ENCODE measurements at regions not wholly inside any gene's neighbourhood (a gene's known extent, or its start where the extent isn't known, plus 50 kb on each side); places are given as distances from the start of the nearest gene placed in this dataset.

DNA sequence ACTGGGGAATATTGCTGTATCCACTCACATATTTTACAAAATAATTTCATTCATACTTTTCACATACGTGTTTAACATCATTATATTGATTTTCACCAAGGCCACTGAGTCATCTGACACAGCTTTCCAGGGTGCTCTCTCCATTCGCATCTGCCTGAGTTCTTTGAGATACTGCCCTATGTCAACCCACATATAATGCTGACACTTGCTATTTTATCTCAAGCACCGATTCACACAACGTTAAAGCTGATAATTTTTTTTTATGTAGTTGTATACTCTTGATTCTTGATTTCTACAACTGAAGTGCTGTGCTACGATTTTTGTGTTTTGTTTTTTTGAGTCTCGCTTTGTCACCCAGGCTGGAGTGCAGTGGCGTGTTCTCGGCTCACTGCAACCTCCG, 249.8 kb upstream of the CDIN1 start:
- Histone ChIP-seq H3K4me1 (ENCODE audit: control insufficient read depth, insufficient read depth, low read length) (no peaks in the 10 kb centered on the region), H3K27me3 (ENCODE audit: control insufficient read depth, insufficient read depth) (no peaks in the 10 kb centered on the region), H3K4me3 (ENCODE audit: low read length) (no peak overlapping the region), H3K9me3 (ENCODE audit: control insufficient read depth, low read length) (no peaks in the 10 kb centered on the region), H3K27ac (ENCODE audit: low read length) (no peak overlapping the region)
- DNase-seq: no peak
- 86% methylated on average over 9 of the region's 9 CpGs for WGBS
- no peak for ATAC-seq
- intact Hi-C loops (cut with DNase I): no loop called here

DNA sequence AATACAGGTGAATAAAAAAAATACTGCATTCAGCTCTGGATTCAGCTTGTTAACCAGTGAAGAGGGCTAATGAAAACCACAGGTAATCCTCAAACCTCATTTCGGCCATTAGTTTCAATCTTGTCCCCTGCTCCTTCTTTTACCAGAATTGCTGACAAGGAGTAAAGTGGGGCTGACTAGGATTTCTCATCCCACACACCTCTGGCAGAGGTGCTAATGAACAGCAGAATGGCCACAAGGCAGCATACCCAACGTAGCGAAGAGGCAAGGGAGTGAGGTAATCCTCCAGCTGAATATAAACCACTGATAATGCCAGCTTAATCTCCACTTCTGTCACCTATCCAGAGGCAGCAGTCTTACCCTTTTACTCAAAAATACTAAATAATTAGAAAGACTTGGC, 248.8 kb upstream of the CDIN1 start:
- H3K4me1 ChIP-seq (ENCODE audit: control insufficient read depth, insufficient read depth, low read length): no peaks in the 10 kb centered on the region
- ATAC-seq (no peak), DNase-seq (no peak)
- H3K4me3 ChIP-seq (ENCODE audit: low read length): no peak overlapping the region
- 68% methylated on average over 3 of the region's 3 CpGs for WGBS
- intact Hi-C loops (cut with DNase I): no loop called here
- no peak overlapping the region for H3K27ac ChIP-seq (ENCODE audit: low read length)
- no peaks in the 10 kb centered on the region for H3K9me3 ChIP-seq (ENCODE audit: control insufficient read depth, low read length)
- no peaks in the 10 kb centered on the region for H3K27me3 ChIP-seq (ENCODE audit: control insufficient read depth, insufficient read depth)

DNA sequence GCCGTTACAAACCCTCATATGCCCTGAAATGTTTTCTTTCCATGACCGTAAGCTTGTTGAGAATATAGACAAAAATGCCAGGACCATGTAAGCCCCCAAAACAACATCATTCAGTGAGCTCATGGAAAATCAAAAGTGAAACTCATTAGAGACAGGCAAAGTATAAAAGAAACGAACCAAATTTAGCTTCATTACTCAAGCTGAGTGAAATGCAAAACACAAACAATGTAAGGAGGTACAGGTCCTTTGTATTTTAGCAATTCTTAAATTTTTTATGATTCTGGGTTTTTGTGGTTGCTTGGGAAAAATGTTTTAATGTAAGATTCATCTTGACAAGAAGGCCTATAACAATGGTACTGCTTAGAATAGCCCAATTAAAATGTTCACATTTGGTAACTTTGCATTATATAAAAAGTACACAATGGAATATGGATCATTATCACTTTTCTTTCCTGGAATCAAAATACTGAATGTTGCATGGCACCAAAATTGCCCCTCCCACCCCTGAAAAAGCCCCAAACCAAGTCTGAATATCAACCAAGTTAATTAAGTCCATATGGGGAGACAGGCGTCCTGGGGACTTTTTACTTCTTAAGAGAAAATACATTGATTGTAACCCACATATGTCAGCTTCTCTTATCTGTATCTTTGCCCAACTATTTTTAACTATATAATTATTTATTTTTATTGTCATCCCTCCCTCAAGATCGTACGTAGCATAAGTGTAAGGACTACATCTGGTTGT, 247.7 kb upstream of the CDIN1 start:
- no peaks in the 10 kb centered on the region for H3K27me3 ChIP-seq (ENCODE audit: control insufficient read depth, insufficient read depth)
- no peak overlapping the region for H3K27ac ChIP-seq (ENCODE audit: low read length)
- no peaks in the 10 kb centered on the region for H3K4me1 ChIP-seq (ENCODE audit: control insufficient read depth, insufficient read depth, low read length)
- ATAC-seq: no peak
- H3K9me3 ChIP-seq (ENCODE audit: control insufficient read depth, low read length): no peaks in the 10 kb centered on the region
- 72% methylated on average over 6 of the region's 6 CpGs for WGBS
- intact Hi-C loops (cut with DNase I): no loop called here
- peak overlapping the region; percentile 16 for H3K4me3 ChIP-seq (ENCODE audit: low read length)
- no peak for DNase-seq

- H3K9me3 ChIP-seq (ENCODE audit: control insufficient read depth, low read length): no peaks in the 10 kb centered on the region
- H3K27ac ChIP-seq (ENCODE audit: low read length): no peak overlapping the region
- no peak overlapping the region for H3K4me3 ChIP-seq (ENCODE audit: low read length)
- ATAC-seq: no peak
- WGBS: 75% methylated on average over 2 of the region's 2 CpGs
- H3K27me3 ChIP-seq (ENCODE audit: control insufficient read depth, insufficient read depth): no peaks in the 10 kb centered on the region
- H3K4me1 ChIP-seq (ENCODE audit: control insufficient read depth, insufficient read depth, low read length): no peaks in the 10 kb centered on the region
- intact Hi-C loops (cut with DNase I): no loop called here
- no peak for DNase-seq
Observed at GRCh38 chr15:36332301-36332700, 247.1 kb upstream of the CDIN1 start.

DNA sequence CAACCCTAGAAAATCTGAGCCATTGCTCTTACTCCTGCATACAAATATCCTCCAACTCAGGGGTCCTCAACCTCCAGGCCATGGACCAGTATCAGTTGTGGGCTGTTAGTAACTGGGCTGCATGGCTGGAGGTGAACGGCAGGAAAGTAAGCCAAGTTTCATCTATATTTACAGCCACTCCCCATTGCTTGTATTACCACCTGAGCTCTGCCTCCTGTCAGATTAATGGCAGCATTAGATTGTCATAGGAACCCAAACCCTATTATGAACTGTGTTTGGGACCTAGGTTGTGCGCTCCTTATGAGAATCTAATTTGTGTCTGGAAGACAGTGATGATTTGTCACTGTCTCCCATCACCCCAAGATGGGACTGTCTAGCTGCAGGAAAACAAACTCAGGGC, 246.5 kb upstream of the CDIN1 start:
- no peaks in the 10 kb centered on the region for H3K4me1 ChIP-seq (ENCODE audit: control insufficient read depth, insufficient read depth, low read length)
- ATAC-seq (no peak), DNase-seq (no peak)
- H3K27me3 ChIP-seq (ENCODE audit: control insufficient read depth, insufficient read depth): no peaks in the 10 kb centered on the region
- intact Hi-C loops (cut with DNase I): no loop called here
- H3K4me3 ChIP-seq (ENCODE audit: low read length): no peak overlapping the region
- no peak overlapping the region for H3K27ac ChIP-seq (ENCODE audit: low read length)
- no peaks in the 10 kb centered on the region for H3K9me3 ChIP-seq (ENCODE audit: control insufficient read depth, low read length)
- WGBS: 97% methylated on average over 2 of the region's 2 CpGs

GRCh38 chr15:36334059-36334458, 245.4 kb upstream of the CDIN1 start:
- peak in 1 of 2 donors; percentile 78 for ATAC-seq
- WGBS: 11% methylated on average over 3 of the region's 3 CpGs

DNA sequence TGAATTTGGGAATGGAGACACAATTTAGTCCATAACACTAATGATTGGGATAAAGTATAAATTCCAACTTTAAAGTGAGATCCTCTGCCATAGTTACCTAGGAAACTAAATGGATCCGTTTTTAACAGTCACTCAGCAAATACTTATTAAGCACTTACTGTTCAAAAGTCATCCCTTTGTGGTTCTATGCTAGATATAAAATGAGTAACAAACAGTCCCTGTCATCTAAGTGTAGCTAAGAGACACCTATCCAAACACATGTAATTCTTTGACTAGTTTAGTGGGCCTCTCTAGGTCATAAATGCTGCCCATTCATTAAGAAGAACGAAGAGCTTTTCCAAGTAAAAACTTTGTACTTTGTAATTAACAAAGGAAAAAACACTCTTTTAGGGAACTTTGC, 244.2 kb upstream of the CDIN1 start:
- DNase-seq (no peak), ATAC-seq (no peak)
- 85% methylated on average over 2 of the region's 2 CpGs for WGBS
- Histone ChIP-seq H3K4me3 (ENCODE audit: low read length) (no peak overlapping the region), H3K27me3 (ENCODE audit: control insufficient read depth, insufficient read depth) (no peaks in the 10 kb centered on the region), H3K9me3 (ENCODE audit: control insufficient read depth, low read length) (no peaks in the 10 kb centered on the region), H3K27ac (ENCODE audit: low read length) (no peak overlapping the region), H3K4me1 (ENCODE audit: control insufficient read depth, insufficient read depth, low read length) (no peaks in the 10 kb centered on the region)
- intact Hi-C loops (cut with DNase I): no loop called here

More at GRCh38 chr15:36334059-36334458, 245.4 kb upstream of the CDIN1 start:
- intact Hi-C loops (cut with DNase I): no loop called here
- H3K4me3 ChIP-seq (ENCODE audit: low read length): no peak overlapping the region
- no peaks in the 10 kb centered on the region for H3K27me3 ChIP-seq (ENCODE audit: control insufficient read depth, insufficient read depth)
- no peak for DNase-seq
- H3K27ac ChIP-seq (ENCODE audit: low read length): no peak overlapping the region
- H3K4me1 ChIP-seq (ENCODE audit: control insufficient read depth, insufficient read depth, low read length): no peaks in the 10 kb centered on the region
- H3K9me3 ChIP-seq (ENCODE audit: control insufficient read depth, low read length): no peaks in the 10 kb centered on the region

DNA sequence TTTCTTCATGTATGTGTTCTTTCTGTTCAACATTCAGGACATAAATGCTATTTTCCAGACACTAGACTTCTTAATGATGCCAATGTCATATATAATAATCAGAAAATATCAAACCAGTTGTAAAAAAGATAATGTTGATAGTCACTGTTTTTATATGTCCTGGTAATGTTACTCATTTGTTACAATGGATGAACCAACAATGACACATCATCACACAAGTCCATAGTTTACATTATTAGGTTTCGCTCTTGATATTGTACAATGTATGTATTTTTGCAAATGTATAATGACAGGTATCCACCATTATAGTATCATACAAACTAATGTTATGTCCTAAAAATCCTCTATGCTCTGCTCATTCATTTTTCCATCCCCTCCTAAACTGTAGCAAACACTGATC, 243.8 kb upstream of the CDIN1 start:
- intact Hi-C loops (cut with DNase I): no loop called here

DNA sequence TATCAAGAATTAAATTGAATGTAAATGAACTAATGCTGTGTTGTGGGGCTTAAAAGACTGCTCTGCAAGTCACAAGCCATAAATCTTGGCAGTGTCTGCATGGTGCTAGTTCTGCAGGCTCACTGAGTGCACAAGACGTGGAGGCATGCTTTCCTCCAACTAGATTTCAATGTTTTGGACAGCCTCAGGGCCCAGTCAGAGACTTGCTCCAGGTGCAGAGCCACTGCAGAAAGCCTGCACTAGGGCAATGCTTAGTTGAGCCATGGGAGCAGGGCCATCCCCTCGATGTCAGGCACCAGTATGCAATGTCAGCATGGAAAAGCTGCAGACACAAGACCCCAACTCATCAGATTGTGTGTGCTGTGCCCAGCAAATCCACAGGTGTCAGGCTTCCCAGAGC, 234.5 kb upstream of the CDIN1 start:
- DNase-seq (no peak), ATAC-seq (no peak)
- H3K4me1 ChIP-seq (ENCODE audit: control insufficient read depth, insufficient read depth, low read length): no peaks in the 10 kb centered on the region
- H3K4me3 ChIP-seq (ENCODE audit: low read length): no peak overlapping the region
- H3K9me3 ChIP-seq (ENCODE audit: control insufficient read depth, low read length): no peaks in the 10 kb centered on the region
- 73% methylated on average over 2 of the region's 2 CpGs for WGBS
- no peak overlapping the region for H3K27ac ChIP-seq (ENCODE audit: low read length)
- intact Hi-C loops (cut with DNase I): no loop called here
- H3K27me3 ChIP-seq (ENCODE audit: control insufficient read depth, insufficient read depth): no peaks in the 10 kb centered on the region

More for the DNA sequence above, 243.8 kb upstream of the CDIN1 start:
- Histone ChIP-seq H3K4me1 (ENCODE audit: control insufficient read depth, insufficient read depth, low read length) (no peaks in the 10 kb centered on the region), H3K27me3 (ENCODE audit: control insufficient read depth, insufficient read depth) (no peaks in the 10 kb centered on the region), H3K4me3 (ENCODE audit: low read length) (no peak overlapping the region), H3K9me3 (ENCODE audit: control insufficient read depth, low read length) (no peaks in the 10 kb centered on the region), H3K27ac (ENCODE audit: low read length) (no peak overlapping the region)
- ATAC-seq (no peak), DNase-seq (no peak)
- 95% methylated on average over 1 of the region's 1 CpG for WGBS

DNA sequence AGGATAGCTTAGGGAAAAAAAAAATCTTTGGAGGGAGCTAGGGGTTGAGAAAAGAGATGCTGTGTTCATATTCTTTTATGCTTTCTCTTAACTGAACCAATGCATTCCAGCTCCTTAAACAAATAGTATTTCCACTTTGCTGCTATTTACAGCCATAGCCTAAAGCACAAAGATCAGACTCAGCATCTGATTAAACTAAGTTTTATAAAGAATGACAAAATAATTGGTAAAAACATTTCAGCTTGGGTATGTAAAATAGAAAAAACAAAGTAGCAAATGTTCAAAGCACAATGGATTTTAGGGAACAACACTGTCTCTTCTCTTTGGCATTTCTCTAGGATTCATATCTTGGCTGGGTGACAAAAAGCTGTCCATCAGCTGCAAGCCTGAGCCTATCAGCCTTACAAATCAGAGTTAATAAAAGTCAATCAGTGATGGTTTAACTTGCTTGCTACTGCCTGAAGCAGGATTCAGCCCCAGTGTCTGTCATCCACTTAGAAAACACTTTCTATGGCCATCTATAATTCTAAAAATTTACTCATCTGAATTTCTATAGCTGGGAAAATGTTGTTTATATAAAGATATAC, 232.1 kb upstream of the CDIN1 start:
- Histone ChIP-seq H3K27me3 (ENCODE audit: control insufficient read depth, insufficient read depth) (no peaks in the 10 kb centered on the region), H3K4me3 (ENCODE audit: low read length) (no peak overlapping the region), H3K9me3 (ENCODE audit: control insufficient read depth, low read length) (no peaks in the 10 kb centered on the region), H3K27ac (ENCODE audit: low read length) (no peak overlapping the region), H3K4me1 (ENCODE audit: control insufficient read depth, insufficient read depth, low read length) (no peaks in the 10 kb centered on the region)
- no peak for ATAC-seq
- intact Hi-C loops (cut with DNase I): no loop called here
- DNase-seq: no peak

DNA sequence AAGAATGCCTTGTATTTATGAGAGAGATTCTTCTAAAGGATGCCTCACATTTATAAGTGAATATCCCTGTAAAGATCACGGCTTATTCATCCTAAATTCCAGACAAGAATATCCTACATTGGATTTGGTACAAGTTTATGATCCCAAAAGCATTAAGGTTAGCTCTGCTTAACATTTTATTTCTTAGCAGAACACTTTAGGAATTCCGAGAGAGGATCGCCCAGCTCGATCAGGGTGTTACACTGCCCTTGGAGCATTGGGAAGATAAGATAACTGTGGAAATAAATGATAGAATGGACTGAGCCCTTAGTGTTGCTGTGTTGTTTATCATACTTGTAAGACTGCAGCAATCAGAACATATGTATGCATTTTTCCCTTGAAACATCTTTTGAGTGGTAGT, 223.0 kb upstream of the CDIN1 start:
- DNase-seq (no peak), ATAC-seq (peak in 1 of 2 donors; percentile 29)
- no peak overlapping the region for H3K4me3 ChIP-seq (ENCODE audit: low read length)
- no peaks in the 10 kb centered on the region for H3K27me3 ChIP-seq (ENCODE audit: control insufficient read depth, insufficient read depth)
- H3K4me1 ChIP-seq (ENCODE audit: control insufficient read depth, insufficient read depth, low read length): peaks cover 3% of the 10 kb centered on the region
- H3K9me3 ChIP-seq (ENCODE audit: control insufficient read depth, low read length): no peaks in the 10 kb centered on the region
- 39% methylated on average over 4 of the region's 4 CpGs for WGBS
- no peak overlapping the region for H3K27ac ChIP-seq (ENCODE audit: low read length)
- intact Hi-C loops (cut with DNase I): no loop called here

Data from right cardiac atrium (tissue), 5 donors.